WTC11 (cell line): ENCODE measurements at regions not wholly inside any gene's neighbourhood (a gene's known extent, or its start where the extent isn't known, plus 50 kb on each side); places are given as distances from the start of the nearest gene placed in this dataset.

Source experiments
- ATAC-seq: fragments of 200-7000 bp; cut with Tn5 transposase; 2 replicates; pipeline ENCODE4 v1.10.0; 2021; ENCODE audit warnings: mild to moderate bottlenecking, moderate library complexity
- CTCF ChIA-PET: fragments of 300-600 bp; sonication (Branson Sonifier 250); formaldehyde crosslinking; loops from one replicate; lab custom pipeline; 2021; ENCODE audit warnings: antibody characterized with exemption; lab: Charles Lee
- POLR2A ChIA-PET: fragments of 350-600 bp; sonication (Branson Sonifier 250); formaldehyde crosslinking; loops from one replicate; lab custom pipeline; 2021; ENCODE audit warnings: antibody characterized with exemption; lab: Charles Lee
- DNase-seq: peaks from one replicate; pipeline ENCODE4 v3.0.0; 2021; ENCODE audit warnings: low spot score
- H3K27ac Mint-ChIP-seq: 2 replicates; pipeline ENCODE4 v1.8.0; 2021; ENCODE audit warnings: mixed read lengths
- H3K27me3 Mint-ChIP-seq: 2 replicates; pipeline ENCODE4 v1.8.0; 2021; ENCODE audit warnings: low read depth, mild to moderate bottlenecking, moderate library complexity, mixed read lengths
- H3K36me3 Mint-ChIP-seq: 2 replicates; pipeline ENCODE4 v1.8.0; 2021; ENCODE audit warnings: mixed read lengths
- H3K4me1 Mint-ChIP-seq: 2 replicates; pipeline ENCODE4 v1.8.0; 2022; ENCODE audit warnings: mixed read lengths
- H3K4me3 Mint-ChIP-seq: 2 replicates; pipeline ENCODE4 v1.8.0; 2021; ENCODE audit warnings: mild to moderate bottlenecking, moderate library complexity, mixed read lengths
- H3K9me3 Mint-ChIP-seq: 2 replicates; pipeline ENCODE4 v1.8.0; 2021; ENCODE audit warnings: mixed read lengths
- ATF1 ChIP-seq: sonication (generic); formaldehyde crosslinking; IDR thresholded peaks from 2 replicates; pipeline ENCODE4 v1.8.1; 2023; ENCODE audit warnings: mild to moderate bottlenecking, moderate library complexity, missing genetic modification reagents
- FOXJ3 ChIP-seq: sonication (generic); formaldehyde crosslinking; IDR thresholded peaks from 2 replicates; pipeline ENCODE4 v1.9.0; 2021; ENCODE audit warnings: missing genetic modification reagents, mild to moderate bottlenecking, borderline replicate concordance
- FOXK1 ChIP-seq: sonication (generic); formaldehyde crosslinking; IDR thresholded peaks from 2 replicates; pipeline ENCODE4 v1.8.0; 2022; ENCODE audit warnings: mild to moderate bottlenecking, moderate library complexity, missing genetic modification reagents
- JUN ChIP-seq: sonication (generic); formaldehyde crosslinking; IDR thresholded peaks from 2 replicates; pipeline ENCODE4 v1.8.0; 2023; ENCODE audit warnings: mild to moderate bottlenecking, missing genetic modification reagents
- RORB ChIP-seq: fragments of 250-450 bp; sonication (Bioruptor Pico); IDR thresholded peaks from 2 replicates; pipeline ENCODE4 v1.9.0; 2021; ENCODE audit warnings: mild to moderate bottlenecking
- SMAD3 ChIP-seq: sonication (generic); formaldehyde crosslinking; IDR thresholded peaks from 2 replicates; pipeline ENCODE4 v1.8.0; 2022; ENCODE audit warnings: missing genetic modification reagents, mild to moderate bottlenecking, borderline replicate concordance
- TEAD1 ChIP-seq: sonication (generic); formaldehyde crosslinking; IDR thresholded peaks from 2 replicates; pipeline ENCODE4 v1.8.0; 2022; ENCODE audit warnings: mild to moderate bottlenecking, missing genetic modification reagents
- TEAD4 ChIP-seq: sonication (generic); formaldehyde crosslinking; IDR thresholded peaks from 2 replicates; pipeline ENCODE4 v1.8.0; 2022; ENCODE audit warnings: mild to moderate bottlenecking, missing genetic modification reagents
- ZBTB21 ChIP-seq: sonication (generic); formaldehyde crosslinking; IDR thresholded peaks from 2 replicates; pipeline ENCODE4 v1.8.1; 2023; ENCODE audit warnings: mild to moderate bottlenecking, missing genetic modification reagents, borderline replicate concordance
- ZNF423 ChIP-seq: fragments of 250-450 bp; sonication (Bioruptor Pico); IDR thresholded peaks from 2 replicates; pipeline ENCODE4 v2.1.2; 2022; ENCODE audit warnings: mild to moderate bottlenecking, moderate library complexity
- ZNF671 ChIP-seq: fragments of 250-450 bp; sonication (Bioruptor Pico); IDR thresholded peaks from 2 replicates; pipeline ENCODE4 v1.8.0; 2021; ENCODE audit warnings: mild to moderate bottlenecking
- TF ChIP-seq, protein P1 (sequence below): sonication (generic); formaldehyde crosslinking; IDR thresholded peaks from 2 replicates; pipeline ENCODE4 v1.8.0; 2023; ENCODE audit warnings: missing genetic modification reagents, mild to moderate bottlenecking, borderline replicate concordance
- TF ChIP-seq, protein P2 (sequence below): fragments of 250-450 bp; sonication (Bioruptor Pico); IDR thresholded peaks from 2 replicates; pipeline ENCODE4 v1.8.0; 2021; ENCODE audit warnings: mild to moderate bottlenecking
- TF ChIP-seq, protein P3 (sequence below): fragments of 200-600 bp; IDR thresholded peaks from 2 replicates; pipeline ENCODE4 v1.8.0; 2022; ENCODE audit warnings: antibody characterized with exemption
- TF ChIP-seq, protein P4 (sequence below): sonication (generic); formaldehyde crosslinking; IDR thresholded peaks from 2 replicates; pipeline ENCODE4 v1.8.0; 2023; ENCODE audit warnings: mild to moderate bottlenecking, missing genetic modification reagents
- TF ChIP-seq, protein P5 (sequence below): sonication (generic); formaldehyde crosslinking; IDR thresholded peaks from 2 replicates; pipeline ENCODE4 v1.8.1; 2023; ENCODE audit warnings: mild to moderate bottlenecking, missing genetic modification reagents, moderate library complexity
- TF ChIP-seq, protein P6 (sequence below): sonication (generic); formaldehyde crosslinking; IDR thresholded peaks from 2 replicates; pipeline ENCODE4 v1.8.1; 2023; ENCODE audit warnings: mild to moderate bottlenecking, missing genetic modification reagents
- TF ChIP-seq, protein P7 (sequence below): sonication (generic); formaldehyde crosslinking; IDR thresholded peaks from 2 replicates; pipeline ENCODE4 v1.8.1; 2022; ENCODE audit warnings: low read depth, missing genetic modification reagents, borderline replicate concordance

DNA sequence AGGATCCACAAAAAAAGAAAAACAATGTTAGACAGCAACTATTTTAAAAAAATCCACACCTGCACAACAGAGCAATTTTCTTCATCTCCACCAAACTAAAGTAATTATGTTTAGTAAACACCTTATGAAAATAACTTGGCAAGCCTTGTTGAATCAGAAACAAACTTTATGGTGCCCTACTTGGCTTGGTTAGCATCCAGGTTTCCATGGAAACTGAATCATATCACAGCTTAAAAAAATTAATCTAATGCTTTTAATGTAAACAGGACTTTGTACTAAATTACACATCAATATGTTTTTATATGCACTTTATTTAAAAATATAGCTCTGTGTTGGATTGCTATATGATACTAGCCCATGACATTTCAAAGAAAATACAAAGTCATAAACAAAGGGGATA lies 1882.4 kb downstream of the SUCLG1 start (continued):
- TF ChIP-seq, protein P1, sequence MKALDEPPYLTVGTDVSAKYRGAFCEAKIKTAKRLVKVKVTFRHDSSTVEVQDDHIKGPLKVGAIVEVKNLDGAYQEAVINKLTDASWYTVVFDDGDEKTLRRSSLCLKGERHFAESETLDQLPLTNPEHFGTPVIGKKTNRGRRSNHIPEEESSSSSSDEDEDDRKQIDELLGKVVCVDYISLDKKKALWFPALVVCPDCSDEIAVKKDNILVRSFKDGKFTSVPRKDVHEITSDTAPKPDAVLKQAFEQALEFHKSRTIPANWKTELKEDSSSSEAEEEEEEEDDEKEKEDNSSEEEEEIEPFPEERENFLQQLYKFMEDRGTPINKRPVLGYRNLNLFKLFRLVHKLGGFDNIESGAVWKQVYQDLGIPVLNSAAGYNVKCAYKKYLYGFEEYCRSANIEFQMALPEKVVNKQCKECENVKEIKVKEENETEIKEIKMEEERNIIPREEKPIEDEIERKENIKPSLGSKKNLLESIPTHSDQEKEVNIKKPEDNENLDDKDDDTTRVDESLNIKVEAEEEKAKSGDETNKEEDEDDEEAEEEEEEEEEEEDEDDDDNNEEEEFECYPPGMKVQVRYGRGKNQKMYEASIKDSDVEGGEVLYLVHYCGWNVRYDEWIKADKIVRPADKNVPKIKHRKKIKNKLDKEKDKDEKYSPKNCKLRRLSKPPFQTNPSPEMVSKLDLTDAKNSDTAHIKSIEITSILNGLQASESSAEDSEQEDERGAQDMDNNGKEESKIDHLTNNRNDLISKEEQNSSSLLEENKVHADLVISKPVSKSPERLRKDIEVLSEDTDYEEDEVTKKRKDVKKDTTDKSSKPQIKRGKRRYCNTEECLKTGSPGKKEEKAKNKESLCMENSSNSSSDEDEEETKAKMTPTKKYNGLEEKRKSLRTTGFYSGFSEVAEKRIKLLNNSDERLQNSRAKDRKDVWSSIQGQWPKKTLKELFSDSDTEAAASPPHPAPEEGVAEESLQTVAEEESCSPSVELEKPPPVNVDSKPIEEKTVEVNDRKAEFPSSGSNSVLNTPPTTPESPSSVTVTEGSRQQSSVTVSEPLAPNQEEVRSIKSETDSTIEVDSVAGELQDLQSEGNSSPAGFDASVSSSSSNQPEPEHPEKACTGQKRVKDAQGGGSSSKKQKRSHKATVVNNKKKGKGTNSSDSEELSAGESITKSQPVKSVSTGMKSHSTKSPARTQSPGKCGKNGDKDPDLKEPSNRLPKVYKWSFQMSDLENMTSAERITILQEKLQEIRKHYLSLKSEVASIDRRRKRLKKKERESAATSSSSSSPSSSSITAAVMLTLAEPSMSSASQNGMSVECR (CRISPR knock-in tag): no peak
- TF ChIP-seq, all 79 proteins: peak for 0

DNA sequence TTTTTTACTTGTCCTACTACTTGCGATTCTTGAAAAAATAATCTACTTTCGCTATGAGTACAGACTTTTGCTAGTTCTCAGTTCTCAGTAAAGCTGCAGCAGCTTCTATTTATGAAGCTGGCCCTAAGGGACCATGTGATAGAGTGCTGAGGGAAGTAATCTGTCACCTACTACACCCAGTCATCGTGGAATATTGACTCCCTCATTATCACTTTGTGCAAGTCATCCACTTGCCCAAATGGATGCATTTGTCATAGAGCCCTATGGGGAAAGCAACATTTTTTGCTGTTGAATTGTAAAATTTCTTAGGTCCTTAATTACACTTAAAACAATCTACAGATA lies 1919.8 kb downstream of the SUCLG1 start:
- no peak overlapping the region for H3K27ac Mint-ChIP-seq
- POLR2A ChIA-PET: no interaction called here
- no peak for ATAC-seq
- no peaks in the 10 kb centered on the region for H3K27me3 Mint-ChIP-seq
- H3K4me1 Mint-ChIP-seq: peaks cover 8% of the 10 kb centered on the region
- no peaks in the 10 kb centered on the region for H3K9me3 Mint-ChIP-seq
- no peak for TF ChIP-seq JUN
- TF ChIP-seq, protein P2, sequence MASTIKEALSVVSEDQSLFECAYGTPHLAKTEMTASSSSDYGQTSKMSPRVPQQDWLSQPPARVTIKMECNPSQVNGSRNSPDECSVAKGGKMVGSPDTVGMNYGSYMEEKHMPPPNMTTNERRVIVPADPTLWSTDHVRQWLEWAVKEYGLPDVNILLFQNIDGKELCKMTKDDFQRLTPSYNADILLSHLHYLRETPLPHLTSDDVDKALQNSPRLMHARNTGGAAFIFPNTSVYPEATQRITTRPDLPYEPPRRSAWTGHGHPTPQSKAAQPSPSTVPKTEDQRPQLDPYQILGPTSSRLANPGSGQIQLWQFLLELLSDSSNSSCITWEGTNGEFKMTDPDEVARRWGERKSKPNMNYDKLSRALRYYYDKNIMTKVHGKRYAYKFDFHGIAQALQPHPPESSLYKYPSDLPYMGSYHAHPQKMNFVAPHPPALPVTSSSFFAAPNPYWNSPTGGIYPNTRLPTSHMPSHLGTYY: no peak
- TF ChIP-seq, protein P3, sequence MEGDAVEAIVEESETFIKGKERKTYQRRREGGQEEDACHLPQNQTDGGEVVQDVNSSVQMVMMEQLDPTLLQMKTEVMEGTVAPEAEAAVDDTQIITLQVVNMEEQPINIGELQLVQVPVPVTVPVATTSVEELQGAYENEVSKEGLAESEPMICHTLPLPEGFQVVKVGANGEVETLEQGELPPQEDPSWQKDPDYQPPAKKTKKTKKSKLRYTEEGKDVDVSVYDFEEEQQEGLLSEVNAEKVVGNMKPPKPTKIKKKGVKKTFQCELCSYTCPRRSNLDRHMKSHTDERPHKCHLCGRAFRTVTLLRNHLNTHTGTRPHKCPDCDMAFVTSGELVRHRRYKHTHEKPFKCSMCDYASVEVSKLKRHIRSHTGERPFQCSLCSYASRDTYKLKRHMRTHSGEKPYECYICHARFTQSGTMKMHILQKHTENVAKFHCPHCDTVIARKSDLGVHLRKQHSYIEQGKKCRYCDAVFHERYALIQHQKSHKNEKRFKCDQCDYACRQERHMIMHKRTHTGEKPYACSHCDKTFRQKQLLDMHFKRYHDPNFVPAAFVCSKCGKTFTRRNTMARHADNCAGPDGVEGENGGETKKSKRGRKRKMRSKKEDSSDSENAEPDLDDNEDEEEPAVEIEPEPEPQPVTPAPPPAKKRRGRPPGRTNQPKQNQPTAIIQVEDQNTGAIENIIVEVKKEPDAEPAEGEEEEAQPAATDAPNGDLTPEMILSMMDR: no peak
- TF ChIP-seq, protein P4, sequence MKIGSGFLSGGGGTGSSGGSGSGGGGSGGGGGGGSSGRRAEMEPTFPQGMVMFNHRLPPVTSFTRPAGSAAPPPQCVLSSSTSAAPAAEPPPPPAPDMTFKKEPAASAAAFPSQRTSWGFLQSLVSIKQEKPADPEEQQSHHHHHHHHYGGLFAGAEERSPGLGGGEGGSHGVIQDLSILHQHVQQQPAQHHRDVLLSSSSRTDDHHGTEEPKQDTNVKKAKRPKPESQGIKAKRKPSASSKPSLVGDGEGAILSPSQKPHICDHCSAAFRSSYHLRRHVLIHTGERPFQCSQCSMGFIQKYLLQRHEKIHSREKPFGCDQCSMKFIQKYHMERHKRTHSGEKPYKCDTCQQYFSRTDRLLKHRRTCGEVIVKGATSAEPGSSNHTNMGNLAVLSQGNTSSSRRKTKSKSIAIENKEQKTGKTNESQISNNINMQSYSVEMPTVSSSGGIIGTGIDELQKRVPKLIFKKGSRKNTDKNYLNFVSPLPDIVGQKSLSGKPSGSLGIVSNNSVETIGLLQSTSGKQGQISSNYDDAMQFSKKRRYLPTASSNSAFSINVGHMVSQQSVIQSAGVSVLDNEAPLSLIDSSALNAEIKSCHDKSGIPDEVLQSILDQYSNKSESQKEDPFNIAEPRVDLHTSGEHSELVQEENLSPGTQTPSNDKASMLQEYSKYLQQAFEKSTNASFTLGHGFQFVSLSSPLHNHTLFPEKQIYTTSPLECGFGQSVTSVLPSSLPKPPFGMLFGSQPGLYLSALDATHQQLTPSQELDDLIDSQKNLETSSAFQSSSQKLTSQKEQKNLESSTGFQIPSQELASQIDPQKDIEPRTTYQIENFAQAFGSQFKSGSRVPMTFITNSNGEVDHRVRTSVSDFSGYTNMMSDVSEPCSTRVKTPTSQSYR (CRISPR knock-in tag): no peak
- no peak for DNase-seq
- H3K36me3 Mint-ChIP-seq: no peaks in the 10 kb centered on the region
- no peak overlapping the region for H3K4me3 Mint-ChIP-seq
- CTCF ChIA-PET: no interaction called here

DNA sequence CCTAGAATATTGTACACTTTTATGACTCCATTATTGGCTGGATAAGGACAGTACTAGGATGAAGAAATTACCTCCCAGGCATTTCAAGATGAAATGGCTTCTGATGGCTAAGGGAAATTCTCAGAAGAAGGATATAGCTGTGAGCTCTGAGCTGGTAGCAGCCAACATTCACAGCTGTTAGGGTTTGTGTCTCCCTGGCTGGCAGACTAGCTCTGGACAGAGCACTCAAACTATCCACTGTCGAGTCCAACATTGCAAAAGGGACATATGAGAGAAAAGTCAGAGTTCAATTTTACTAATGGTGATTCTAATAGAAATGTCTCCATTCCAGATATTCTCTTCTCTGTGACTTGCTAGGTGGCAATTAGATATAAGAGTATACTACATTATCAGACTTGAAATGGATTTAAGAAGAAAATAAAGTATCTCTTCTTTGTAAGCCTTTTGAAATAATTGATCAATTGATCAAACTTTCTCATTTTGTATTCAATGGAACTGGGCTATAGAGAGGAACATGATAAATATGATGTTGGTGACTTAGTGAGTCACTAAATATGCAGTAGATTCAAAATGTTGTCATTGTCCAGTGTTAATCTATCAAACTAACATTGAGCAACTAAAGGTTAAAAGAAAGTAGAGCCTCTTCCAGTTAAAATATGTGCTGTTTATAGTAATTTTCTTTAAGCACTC lies 1920.3 kb downstream of the SUCLG1 start:
- H3K4me3 Mint-ChIP-seq: no peak overlapping the region
- DNase-seq (no peak), ATAC-seq (no peak)
- no peaks in the 10 kb centered on the region for H3K9me3 Mint-ChIP-seq
- H3K4me1 Mint-ChIP-seq: peaks cover 8% of the 10 kb centered on the region
- no peaks in the 10 kb centered on the region for H3K27me3 Mint-ChIP-seq
- TF ChIP-seq FOXK1 (CRISPR knock-in tag) (no peak), TEAD1 (no peak), TEAD4 (CRISPR knock-in tag) (no peak), ZNF423 (CRISPR knock-in tag) (no peak), ZBTB21 (CRISPR knock-in tag) (no peak), ATF1 (CRISPR knock-in tag) (no peak), ZNF671 (no peak), SMAD3 (CRISPR knock-in tag) (no peak), FOXJ3 (CRISPR knock-in tag) (no peak), RORB (CRISPR knock-in tag) (no peak)
- TF ChIP-seq, protein P5, sequence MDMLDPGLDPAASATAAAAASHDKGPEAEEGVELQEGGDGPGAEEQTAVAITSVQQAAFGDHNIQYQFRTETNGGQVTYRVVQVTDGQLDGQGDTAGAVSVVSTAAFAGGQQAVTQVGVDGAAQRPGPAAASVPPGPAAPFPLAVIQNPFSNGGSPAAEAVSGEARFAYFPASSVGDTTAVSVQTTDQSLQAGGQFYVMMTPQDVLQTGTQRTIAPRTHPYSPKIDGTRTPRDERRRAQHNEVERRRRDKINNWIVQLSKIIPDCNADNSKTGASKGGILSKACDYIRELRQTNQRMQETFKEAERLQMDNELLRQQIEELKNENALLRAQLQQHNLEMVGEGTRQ (CRISPR knock-in tag): no peak
- TF ChIP-seq, protein P6, sequence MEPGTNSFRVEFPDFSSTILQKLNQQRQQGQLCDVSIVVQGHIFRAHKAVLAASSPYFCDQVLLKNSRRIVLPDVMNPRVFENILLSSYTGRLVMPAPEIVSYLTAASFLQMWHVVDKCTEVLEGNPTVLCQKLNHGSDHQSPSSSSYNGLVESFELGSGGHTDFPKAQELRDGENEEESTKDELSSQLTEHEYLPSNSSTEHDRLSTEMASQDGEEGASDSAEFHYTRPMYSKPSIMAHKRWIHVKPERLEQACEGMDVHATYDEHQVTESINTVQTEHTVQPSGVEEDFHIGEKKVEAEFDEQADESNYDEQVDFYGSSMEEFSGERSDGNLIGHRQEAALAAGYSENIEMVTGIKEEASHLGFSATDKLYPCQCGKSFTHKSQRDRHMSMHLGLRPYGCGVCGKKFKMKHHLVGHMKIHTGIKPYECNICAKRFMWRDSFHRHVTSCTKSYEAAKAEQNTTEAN (CRISPR knock-in tag): no peak
- TF ChIP-seq, protein P7, sequence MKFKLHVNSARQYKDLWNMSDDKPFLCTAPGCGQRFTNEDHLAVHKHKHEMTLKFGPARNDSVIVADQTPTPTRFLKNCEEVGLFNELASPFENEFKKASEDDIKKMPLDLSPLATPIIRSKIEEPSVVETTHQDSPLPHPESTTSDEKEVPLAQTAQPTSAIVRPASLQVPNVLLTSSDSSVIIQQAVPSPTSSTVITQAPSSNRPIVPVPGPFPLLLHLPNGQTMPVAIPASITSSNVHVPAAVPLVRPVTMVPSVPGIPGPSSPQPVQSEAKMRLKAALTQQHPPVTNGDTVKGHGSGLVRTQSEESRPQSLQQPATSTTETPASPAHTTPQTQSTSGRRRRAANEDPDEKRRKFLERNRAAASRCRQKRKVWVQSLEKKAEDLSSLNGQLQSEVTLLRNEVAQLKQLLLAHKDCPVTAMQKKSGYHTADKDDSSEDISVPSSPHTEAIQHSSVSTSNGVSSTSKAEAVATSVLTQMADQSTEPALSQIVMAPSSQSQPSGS (CRISPR knock-in tag): no peak
- H3K27ac Mint-ChIP-seq: no peak overlapping the region
- CTCF ChIA-PET: no interaction called here
- no peaks in the 10 kb centered on the region for H3K36me3 Mint-ChIP-seq
- POLR2A ChIA-PET: no interaction called here
